SKM-1 (cell line): ENCODE measurements at regions not wholly inside any gene's neighbourhood (a gene's known extent, or its start where the extent isn't known, plus 50 kb on each side); places are given as distances from the start of the nearest gene placed in this dataset.
"Not testable (repeated sequence)": the region's sequence is repeated elsewhere in the genome, so short reads cannot be mapped to it uniquely, and the experiment has no call there.

Experiments
- DNase-seq: peaks from one replicate; lab custom pipeline; 2025; ENCODE audit not compliant: unreplicated experiment; lab: John Stamatoyannopoulos, UW

- DNase-seq, result no peak
Observed at GRCh38 chr3:20572473-20572872, 386.5 kb upstream of the SGO1 start.

DNA sequence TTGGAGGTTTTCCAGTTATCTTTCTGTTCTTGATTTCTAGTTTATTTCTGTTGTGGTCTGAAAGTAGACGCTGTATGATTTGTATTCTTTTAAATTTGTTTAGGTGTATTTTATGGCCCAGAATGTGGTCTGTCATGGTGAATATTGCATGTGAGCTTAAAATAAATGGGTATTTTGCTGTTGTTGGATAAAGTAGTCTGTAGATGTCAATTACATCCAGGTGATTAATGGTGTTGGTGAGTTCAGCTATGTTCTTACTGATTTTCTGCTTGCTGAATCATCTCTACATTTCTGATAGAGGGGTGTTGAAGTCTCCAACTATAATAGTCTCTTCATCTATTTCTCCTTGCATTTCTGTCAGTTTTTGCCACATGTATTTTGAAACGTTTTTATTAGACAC, 383.3 kb upstream of the SGO1 start:
- DNase-seq, result no peak

DNA sequence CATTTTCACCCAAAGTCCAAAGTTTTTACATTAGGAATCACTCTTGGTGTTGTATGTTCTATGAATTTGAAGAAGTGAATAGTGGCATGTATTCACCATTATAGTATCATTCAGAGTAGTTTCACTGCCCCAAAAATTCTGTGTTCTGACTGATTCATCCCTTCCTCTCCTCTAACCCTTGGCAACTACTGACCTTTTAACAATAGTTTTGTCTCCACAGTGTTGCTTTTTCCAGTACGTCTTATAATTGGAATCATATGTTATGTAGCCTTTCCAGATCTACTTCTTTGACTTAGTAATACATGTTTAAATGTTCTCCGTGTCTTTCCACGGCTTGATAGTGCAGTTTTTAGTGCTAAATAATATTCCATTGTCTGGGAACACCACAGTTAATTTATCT, 379.0 kb upstream of the SGO1 start:
- DNase-seq, result no peak

DNA sequence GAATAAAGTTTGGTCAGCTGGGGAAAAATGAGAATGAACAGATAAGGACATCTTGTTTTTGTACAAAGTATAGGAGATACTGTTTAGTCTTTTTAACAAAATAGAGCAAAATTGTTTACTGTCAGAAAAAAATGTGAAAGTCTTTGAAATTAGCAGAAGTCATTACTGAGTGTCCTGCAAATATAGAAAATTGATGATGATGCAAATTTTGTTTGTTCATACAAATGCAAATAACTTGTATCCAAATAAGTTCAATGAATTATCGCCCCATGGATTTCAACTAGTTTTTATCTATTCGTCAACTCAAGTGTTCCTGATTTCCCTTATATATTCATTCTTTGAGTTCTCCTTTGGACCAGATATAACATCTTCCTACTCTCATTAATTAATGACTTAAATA, 378.0 kb upstream of the SGO1 start:
- no peak for DNase-seq

- DNase-seq, result no peak
Observed at GRCh38 chr3:20563251-20563650, 377.2 kb upstream of the SGO1 start.

GRCh38 chr3:20561166-20561565, 375.2 kb upstream of the SGO1 start:
- DNase-seq, result no peak

DNA sequence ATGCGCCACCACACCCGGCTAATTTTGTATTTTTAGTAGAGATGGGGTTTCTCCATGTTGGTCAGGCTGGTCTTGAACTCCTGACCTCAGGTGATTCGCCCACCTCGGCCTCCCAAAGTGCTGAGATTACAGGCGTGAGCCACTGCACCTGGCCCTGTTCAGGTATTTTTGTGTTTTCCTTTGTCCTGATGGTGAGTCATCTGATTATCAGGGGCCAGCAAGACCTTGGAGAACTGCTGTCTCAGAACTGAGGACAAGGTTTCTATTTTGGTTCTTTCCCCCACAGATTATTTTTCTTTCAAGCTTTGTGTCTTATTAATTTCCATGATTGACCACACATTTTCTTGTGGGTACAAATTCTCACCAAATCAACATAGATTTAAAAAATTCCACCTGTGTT, 374.4 kb upstream of the SGO1 start:
- DNase-seq, result not testable (repeated sequence)

- no peak for DNase-seq
Observed at GRCh38 chr3:20558161-20558560, 372.2 kb upstream of the SGO1 start.

GRCh38 chr3:20556661-20557060, 370.7 kb upstream of the SGO1 start:
- no peak for DNase-seq

GRCh38 chr3:20552605-20553275, 366.7 kb upstream of the SGO1 start:
- no peak for DNase-seq

DNA sequence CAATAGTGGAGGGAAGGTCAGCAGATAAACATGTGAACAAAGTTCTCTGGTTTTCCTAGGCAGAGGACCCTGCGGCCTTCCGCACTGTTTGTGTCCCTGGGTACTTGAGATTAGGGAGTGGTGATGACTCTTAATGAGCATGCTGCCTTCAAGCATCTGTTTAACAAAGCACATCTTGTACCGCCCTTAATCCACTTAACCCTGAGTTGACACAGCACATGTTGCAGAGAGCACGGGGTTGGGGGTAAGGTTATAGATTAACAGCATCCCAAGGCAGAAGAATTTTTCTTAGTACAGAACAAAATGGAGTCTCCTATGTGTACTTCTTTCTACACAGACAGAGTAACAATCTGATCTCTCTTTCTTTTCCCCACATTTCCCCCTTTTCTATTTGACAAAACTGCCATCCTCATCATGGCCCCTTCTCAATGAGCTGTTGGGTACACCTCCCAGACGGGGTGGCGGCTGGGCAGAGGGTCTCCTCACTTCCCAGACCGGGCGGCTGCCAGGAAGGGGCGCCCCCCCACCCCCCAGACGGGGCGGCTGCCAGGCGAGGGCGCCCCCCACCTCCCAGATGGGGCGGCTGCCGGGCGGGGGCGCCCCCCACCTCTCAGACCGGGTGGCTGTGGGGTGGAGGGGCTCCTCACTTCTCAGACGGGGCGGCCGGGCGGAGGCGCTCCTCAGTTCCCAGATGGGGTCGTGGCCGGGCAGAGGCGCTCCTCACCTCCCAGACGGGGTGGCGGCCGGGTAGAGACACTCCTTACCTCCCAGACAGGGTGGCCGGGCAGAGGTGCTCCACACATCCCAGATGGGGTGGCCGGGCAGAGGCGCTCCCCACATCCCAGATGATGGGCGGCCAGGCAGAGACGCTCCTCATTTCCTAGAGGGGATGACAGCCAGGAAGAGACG, 361.6 kb upstream of the SGO1 start:
- DNase-seq, result not testable (repeated sequence)

GRCh38 chr3:20546636-20547035, 360.6 kb upstream of the SGO1 start:
- DNase-seq, result no peak

- no peak for DNase-seq
Observed at GRCh38 chr3:20543535-20544226, 357.7 kb upstream of the SGO1 start.

- DNase-seq, result no peak
Observed at GRCh38 chr3:20540066-20540465, 354.1 kb upstream of the SGO1 start.

GRCh38 chr3:20539666-20540065, 353.7 kb upstream of the SGO1 start:
- no peak for DNase-seq

GRCh38 chr3:20537234-20537633, 351.2 kb upstream of the SGO1 start:
- no peak for DNase-seq

DNA sequence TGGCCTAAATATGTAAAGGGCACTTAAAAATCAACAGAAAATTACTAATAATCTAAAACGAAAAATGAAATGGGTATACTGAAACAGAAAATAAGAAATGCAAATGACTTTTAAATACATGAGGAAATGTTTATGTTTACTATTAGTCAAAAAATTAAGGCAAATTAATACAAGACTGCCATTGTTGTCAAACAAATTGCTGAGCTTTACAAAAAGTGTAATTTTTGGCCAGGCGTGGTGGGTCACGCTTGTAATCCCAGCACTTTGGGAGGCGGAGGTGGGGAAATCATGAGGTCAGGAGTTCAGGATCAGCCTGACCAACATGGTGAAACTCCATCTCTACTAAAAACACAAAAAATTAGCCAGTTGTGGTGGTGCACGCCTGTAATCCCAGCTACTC, 343.9 kb upstream of the SGO1 start:
- DNase-seq, result no peak

DNA sequence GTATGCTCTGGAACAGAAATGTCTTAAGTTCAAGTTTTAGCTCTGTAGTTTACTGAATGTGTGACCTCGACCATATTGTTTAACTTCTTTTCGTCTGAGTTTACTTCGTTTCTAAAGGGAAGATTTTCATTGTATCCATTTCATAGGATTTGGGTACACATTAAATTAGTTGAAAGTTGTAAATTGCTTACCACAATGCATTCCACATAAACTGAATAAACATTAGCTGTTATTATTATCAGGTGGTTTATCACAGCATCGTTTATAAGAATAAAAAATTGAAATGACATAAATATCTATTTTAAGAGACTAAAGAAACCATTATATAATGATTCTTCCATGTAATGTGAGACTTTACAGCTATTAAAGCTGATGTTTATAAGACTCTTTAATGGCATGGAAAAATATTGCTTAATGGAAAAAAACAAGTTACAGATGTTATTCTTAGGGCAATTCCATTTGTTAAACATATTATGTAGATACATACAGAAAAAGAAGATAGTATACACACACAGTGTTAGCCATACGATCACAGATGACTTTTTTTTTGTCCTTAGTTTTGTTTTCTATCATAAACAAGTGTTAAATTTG, 342.3 kb upstream of the SGO1 start:
- DNase-seq, result no peak

- DNase-seq, result no peak
Observed at GRCh38 chr3:20527368-20527767, 341.4 kb upstream of the SGO1 start.

- no peak for DNase-seq
Observed at GRCh38 chr3:20524328-20524727, 338.3 kb upstream of the SGO1 start.

GRCh38 chr3:20523293-20523692, 337.3 kb upstream of the SGO1 start:
- DNase-seq, result no peak
